Left ventricle myocardium superior (tissue), 1 donor: ENCODE measurements at regions not wholly inside any gene's neighbourhood (a gene's known extent, or its start where the extent isn't known, plus 50 kb on each side); places are given as distances from the start of the nearest gene placed in this dataset.

ENCODE experiments used
- ATAC-seq: fragments of 200-7000 bp; cut with Tn5 transposase; one replicate; pipeline ENCODE4 v1.9.1; 2020; ENCODE audit warnings: mild to moderate bottlenecking, moderate library complexity
- DNase-seq: peaks from one replicate; pipeline ENCODE4 v3.0.0-alpha.2; 2020
- intact Hi-C: fragments of 100-400 bp; cut with micrococcal nuclease; formaldehyde crosslinking; loops from one replicate; pipeline ENCODE4 v1.11.0; 2022
- donor health status: DM: no; HTN: yes; CAD: no; lungs with severe emphysema.

DNA sequence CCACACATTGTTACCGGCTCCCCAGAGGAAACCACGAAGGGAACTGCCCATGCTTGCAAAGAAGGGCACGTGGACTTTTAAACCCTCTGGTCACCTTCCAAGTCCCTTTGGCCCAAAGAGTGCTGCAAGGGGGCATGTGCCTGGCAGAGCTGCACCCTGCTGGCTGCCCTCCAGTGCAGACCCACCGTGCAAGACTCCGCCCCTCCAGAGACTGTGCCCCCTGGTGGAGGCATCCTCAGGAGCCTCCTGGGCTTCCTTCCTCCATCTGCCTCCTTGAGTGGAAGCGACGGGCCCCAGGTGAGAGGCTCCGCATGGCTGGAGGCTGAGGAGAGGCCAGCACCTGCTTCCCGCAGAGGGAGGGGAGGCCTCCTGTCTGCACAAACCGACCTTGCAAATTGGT lies 100.6 kb downstream of the CRYAA start:
- intact Hi-C loops: no loop called here
- DNase-seq: peak; percentile 23
- no peak for ATAC-seq

DNA sequence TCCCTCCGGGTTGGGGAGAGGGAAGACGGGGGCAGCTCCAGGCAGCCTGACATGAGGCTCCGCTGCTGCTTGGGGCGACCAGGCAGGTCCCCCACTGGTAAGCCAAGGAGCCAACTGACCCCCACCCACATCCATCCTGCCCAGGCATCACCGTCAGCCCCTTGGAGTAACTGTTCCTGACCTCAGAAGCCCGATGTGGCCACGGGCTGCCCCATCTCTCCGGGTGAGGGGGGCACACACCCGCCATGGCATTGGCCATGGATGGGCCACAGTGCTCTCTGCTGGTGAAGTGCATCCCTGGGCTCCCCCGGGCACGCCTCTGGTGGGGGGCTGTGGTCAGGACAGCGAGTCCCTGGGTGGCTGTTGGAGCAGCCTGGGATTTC lies 100.0 kb downstream of the CRYAA start:
- DNase-seq: peak; percentile 31
- intact Hi-C loops: no loop called here
- ATAC-seq: no peak

DNA sequence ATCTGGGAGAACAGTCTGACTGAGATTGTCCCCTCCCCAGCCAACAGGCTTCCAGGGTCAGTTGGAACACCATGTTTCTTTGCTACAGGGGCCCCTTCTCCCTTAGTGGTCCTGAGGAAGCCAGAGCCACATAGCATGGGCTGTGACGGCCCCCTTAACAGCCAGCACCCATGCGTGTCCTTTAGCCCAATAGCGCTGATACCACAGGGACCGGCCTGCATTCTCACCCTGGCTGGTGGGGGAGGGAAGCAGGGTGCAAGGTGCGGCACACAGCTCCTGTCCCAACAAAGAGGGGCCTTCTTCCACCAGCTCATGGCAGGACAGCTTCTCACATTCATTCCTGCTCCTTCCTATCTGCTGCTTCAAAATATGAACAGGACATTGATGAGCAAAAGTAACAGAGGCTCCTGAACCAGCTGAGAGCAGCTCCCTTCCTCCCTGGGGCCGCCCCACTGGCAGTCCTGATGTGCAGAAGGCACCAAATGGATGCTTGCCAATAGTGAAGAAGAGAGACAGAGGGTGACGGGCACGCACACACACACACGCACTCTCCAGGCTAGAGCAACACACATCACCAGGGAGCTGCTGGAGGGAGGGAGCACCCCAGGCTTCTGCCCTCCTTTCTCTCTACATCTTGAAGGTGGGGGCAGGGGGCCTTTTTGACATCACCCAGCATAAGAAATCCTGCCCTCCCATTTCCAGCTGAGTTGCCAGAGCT lies 99.4 kb downstream of the CRYAA start:
- ATAC-seq: peak; percentile 22
- peak; percentile 15 for DNase-seq
- intact Hi-C loops: no loop called here

DNA sequence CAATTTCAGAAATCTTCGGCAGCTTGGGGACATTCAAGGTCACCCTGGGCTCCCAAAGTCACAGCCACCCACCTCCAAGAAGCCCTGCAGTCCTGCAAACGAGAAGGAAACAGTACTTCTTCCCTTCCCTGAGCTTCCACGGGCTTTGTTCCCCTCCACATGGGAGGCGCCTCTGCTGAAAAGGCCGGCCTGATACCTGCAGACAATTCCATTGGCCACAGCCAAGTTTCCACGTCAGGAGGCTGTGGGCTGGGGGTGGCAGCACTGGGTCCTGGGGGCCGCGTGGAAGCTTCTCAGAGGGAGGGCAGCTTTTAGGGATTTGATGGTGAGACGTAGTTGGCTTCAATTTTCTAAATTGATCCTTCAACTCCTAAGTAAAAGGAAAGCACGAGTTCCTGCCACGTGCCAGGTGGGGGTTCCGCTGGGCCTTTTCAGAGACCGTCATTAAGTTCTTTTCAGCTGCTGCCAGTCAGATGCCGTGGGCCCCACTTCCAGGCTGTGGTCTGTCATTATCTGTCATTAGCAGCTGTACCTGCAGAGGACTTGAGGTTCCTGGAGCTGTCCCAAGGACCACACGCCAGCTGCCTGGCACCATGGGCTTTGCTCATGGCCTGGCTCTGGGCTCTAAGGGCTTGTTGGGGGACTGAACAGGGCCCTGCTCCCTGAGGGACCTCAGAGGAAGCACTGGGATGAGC lies 98.7 kb downstream of the CRYAA start:
- intact Hi-C loops: no loop called here
- ATAC-seq (peak; percentile 71), DNase-seq (peak; percentile 46)

DNA sequence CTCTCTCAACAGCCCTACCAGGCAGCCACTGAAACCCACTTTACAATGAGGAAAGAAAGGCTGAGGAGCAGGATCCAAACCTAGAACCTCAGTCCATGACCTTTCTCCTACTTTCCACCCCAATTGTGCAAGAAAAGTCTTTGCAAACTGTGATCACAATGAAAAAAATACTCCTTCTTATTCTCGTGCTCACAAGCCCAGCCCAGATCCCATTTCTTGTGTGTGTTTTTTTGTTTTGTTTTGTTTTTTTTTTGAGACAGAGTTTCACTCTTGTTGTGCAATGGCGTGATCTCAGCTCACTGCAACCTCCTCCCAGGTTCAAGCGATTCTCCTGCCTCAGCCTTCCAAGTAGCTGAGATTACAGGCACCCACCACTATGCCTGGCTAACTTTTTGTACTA lies 97.7 kb downstream of the CRYAA start:
- intact Hi-C loops: no loop called here
- DNase-seq: no peak
- ATAC-seq: no peak

DNA sequence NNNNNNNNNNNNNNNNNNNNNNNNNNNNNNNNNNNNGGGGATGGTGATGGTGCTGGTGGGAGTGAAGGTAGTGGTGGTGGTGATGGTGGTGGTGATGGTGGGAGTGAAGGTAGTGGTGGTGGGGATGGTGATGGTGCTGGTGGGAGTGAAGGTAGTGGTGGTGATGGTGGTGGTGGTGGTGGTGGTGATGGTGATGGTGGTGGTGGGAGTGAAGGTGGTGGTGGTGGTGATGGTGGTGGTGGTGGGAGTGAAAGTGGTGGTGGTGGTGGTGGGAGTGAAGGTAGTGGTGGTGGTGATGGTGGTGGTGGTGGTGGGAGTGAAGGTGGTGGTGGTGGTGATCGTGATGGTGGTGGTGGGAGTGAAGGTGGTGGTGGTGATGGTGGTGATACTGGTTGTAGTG lies 93.6 kb downstream of the CRYAA start:
- intact Hi-C loops: no loop called here
- DNase-seq (peak; percentile 12), ATAC-seq (peak; percentile 61)
